Mesothelial cell of epicardium (in vitro differentiated cells): ENCODE measurements at regions not wholly inside any gene's neighbourhood (a gene's known extent, or its start where the extent isn't known, plus 50 kb on each side); places are given as distances from the start of the nearest gene placed in this dataset.

Experiments used
- DNase-seq, 2 experiments: peaks; one replicate each; pipeline ENCODE4 v3.0.0; 2021; ENCODE audit warnings: low spot score in 2 of 2; ENCODE audit not compliant: unreplicated experiment in 2 of 2
- H3K27ac Mint-ChIP-seq: 2 replicates; pipeline ENCODE4 v1.8.0; 2021; ENCODE audit warnings: mixed read lengths
- H3K27me3 Mint-ChIP-seq: 2 replicates; pipeline ENCODE4 v1.8.0; 2021; ENCODE audit warnings: low read depth, mixed read lengths
- H3K36me3 Mint-ChIP-seq: 2 replicates; pipeline ENCODE4 v1.8.0; 2021; ENCODE audit warnings: mixed read lengths
- H3K4me1 Mint-ChIP-seq: 2 replicates; pipeline ENCODE4 v1.8.0; 2021; ENCODE audit warnings: mixed read lengths
- H3K4me3 Mint-ChIP-seq: 2 replicates; pipeline ENCODE4 v1.8.0; 2021; ENCODE audit warnings: mild to moderate bottlenecking, moderate library complexity, mixed read lengths
- H3K9me3 Mint-ChIP-seq: 2 replicates; pipeline ENCODE4 v1.8.0; 2021; ENCODE audit warnings: mixed read lengths
- TF ChIP-seq, protein P1 (sequence below): fragments of 200-600 bp; sonication (generic); IDR thresholded peaks from one replicate; pipeline ENCODE4 v1.5.0; 2021; ENCODE audit warnings: antibody characterized with exemption; ENCODE audit not compliant: unreplicated experiment

DNA sequence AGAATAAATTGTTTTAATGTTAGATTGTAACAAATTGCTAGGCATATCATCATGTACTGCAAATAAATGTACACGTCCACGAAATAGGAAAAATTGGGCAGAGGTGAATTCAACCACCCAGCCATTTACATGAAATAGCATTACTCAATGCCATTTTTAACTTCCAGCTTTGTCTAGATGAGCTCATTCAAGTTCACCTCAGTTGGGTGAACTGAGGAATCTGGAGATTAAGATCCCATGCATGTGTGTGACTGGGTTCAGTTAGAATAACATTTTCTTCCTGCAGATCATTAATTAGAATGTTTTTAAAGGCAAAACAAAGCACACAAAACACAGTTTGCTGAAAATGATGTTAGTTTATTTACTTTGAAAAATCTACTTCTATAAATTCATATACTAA lies 767.8 kb upstream of the GOLIM4 start:
- no peak for DNase-seq
- H3K4me3 Mint-ChIP-seq, result no peak overlapping the region
- H3K36me3 Mint-ChIP-seq, result peaks cover 14% of the 10 kb centered on the region
- H3K4me1 Mint-ChIP-seq, result peaks cover 27% of the 10 kb centered on the region
- no peaks in the 10 kb centered on the region for H3K27me3 Mint-ChIP-seq
- TF ChIP-seq, protein P1, sequence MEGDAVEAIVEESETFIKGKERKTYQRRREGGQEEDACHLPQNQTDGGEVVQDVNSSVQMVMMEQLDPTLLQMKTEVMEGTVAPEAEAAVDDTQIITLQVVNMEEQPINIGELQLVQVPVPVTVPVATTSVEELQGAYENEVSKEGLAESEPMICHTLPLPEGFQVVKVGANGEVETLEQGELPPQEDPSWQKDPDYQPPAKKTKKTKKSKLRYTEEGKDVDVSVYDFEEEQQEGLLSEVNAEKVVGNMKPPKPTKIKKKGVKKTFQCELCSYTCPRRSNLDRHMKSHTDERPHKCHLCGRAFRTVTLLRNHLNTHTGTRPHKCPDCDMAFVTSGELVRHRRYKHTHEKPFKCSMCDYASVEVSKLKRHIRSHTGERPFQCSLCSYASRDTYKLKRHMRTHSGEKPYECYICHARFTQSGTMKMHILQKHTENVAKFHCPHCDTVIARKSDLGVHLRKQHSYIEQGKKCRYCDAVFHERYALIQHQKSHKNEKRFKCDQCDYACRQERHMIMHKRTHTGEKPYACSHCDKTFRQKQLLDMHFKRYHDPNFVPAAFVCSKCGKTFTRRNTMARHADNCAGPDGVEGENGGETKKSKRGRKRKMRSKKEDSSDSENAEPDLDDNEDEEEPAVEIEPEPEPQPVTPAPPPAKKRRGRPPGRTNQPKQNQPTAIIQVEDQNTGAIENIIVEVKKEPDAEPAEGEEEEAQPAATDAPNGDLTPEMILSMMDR, result no peak
- H3K27ac Mint-ChIP-seq, result no peak overlapping the region
- H3K9me3 Mint-ChIP-seq, result peaks cover 5% of the 10 kb centered on the region

DNA sequence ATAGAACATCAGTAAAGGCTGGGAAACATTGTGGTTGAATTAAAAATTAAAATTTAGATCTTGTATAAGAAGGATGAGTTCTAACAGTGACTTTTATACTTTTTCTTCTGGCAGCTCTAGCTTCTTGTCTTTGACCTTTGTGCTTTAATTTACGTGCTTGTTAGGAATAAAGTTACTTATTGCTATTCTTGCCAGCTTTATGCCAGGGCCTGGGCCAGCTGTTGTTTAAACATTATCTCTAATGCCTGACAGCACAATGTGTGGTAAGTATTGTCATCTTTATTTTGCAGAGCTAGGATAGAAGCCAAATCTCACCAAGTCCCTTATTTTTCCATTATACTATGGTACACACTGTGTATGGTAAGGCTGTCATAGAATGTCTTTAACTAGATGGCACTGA lies 766.7 kb upstream of the GOLIM4 start:
- Mint-ChIP-seq H3K27ac (no peak overlapping the region), H3K36me3 (peaks cover 22% of the 10 kb centered on the region), H3K9me3 (peaks cover 5% of the 10 kb centered on the region), H3K4me3 (no peak overlapping the region), H3K4me1 (peaks cover 22% of the 10 kb centered on the region), H3K27me3 (no peaks in the 10 kb centered on the region)
- DNase-seq, result no peak
- TF ChIP-seq, protein P1, result no peak

DNA sequence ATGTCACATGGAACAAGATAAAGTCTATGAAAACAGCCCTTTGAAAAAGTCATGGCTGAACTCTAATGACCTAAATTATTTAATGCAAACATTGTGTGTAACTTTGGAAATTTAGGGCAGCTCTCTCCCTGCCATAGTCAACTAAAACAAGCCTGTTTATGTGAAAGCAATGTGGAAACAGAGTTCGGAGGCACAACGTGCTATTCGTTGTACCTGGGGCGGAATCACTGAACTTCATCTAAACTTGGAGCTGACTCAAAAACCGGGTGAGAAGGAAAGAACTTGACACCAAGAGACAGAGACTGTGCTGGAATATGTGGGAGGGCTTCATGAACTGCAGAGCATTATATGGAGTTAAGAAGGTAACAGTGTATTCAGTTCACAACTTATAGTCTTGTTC lies 764.9 kb upstream of the GOLIM4 start:
- TF ChIP-seq, protein P1, result no peak
- Mint-ChIP-seq H3K36me3 (peaks cover 38% of the 10 kb centered on the region), H3K27me3 (no peaks in the 10 kb centered on the region), H3K4me3 (no peak overlapping the region), H3K4me1 (peaks cover 11% of the 10 kb centered on the region), H3K9me3 (peaks cover 19% of the 10 kb centered on the region), H3K27ac (no peak overlapping the region)
- DNase-seq, result no peak

DNA sequence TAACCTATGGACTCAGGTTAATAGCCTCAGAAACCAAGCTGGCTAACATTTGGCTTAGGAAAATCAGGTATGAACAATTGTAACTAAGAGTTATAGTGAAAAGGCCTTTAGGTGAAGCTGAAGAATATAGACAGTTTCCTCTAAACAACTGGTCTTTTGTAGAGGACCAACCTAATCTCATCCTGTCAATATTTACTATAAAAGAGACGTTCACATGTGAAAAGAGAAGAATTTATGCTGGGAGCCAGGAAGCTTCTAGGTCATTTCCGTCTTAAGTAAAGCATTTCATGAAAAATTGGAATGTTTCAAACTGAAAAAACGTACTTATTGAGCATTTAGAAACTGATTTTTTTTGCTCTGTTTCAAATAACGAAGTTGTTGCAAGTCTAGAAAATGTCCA lies 764.3 kb upstream of the GOLIM4 start:
- no peak overlapping the region for H3K27ac Mint-ChIP-seq
- H3K4me3 Mint-ChIP-seq, result no peak overlapping the region
- TF ChIP-seq, protein P1, result no peak
- peaks cover 22% of the 10 kb centered on the region for H3K9me3 Mint-ChIP-seq
- H3K27me3 Mint-ChIP-seq, result no peaks in the 10 kb centered on the region
- DNase-seq, result no peak
- peaks cover 11% of the 10 kb centered on the region for H3K4me1 Mint-ChIP-seq
- peaks cover 42% of the 10 kb centered on the region for H3K36me3 Mint-ChIP-seq

DNA sequence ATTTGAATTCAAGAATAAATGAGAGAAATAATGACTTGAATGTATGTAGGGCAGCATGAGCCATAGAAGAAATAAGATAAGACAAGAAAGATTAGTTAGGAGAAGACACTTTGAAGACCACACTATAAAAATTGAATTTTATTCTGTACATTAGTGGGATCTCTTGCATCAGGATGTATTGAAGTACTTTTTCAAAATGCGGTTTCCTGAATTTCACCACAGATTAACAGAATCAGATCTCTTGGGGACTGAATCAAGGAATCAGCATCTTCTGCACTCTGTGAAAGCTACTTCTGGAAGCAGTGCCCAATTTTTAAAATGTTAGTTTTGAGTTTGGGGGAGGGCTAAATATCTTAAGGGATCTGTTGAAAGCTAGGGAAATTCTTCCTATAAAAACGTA lies 763.9 kb upstream of the GOLIM4 start:
- no peaks in the 10 kb centered on the region for H3K27me3 Mint-ChIP-seq
- H3K36me3 Mint-ChIP-seq, result peaks cover 45% of the 10 kb centered on the region
- H3K27ac Mint-ChIP-seq, result no peak overlapping the region
- DNase-seq, result no peak
- no peak overlapping the region for H3K4me3 Mint-ChIP-seq
- peaks cover 25% of the 10 kb centered on the region for H3K9me3 Mint-ChIP-seq
- TF ChIP-seq, protein P1, result no peak
- peaks cover 9% of the 10 kb centered on the region for H3K4me1 Mint-ChIP-seq

DNA sequence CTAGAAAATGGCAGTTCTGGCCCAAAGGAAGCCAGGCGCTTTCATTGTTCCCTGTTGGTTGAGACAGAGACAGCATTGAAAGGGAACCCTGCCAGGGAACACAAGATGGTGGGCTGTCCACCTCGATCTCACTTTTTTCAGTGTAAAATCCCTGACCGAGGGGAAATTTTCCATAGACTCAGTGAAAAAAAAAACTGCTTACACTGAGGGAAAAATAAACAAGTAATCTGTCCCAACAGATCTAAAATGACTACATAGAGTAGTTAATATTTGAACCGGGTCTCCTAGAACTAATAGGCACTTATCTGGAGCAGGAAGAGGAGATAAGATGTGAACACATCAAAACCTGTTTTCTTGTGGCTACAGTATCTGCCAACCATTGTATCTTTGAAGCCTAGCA lies 763.4 kb upstream of the GOLIM4 start:
- Mint-ChIP-seq H3K27ac (no peak overlapping the region), H3K9me3 (peaks cover 28% of the 10 kb centered on the region), H3K4me1 (peaks cover 5% of the 10 kb centered on the region), H3K4me3 (no peak overlapping the region), H3K27me3 (no peaks in the 10 kb centered on the region), H3K36me3 (peaks cover 47% of the 10 kb centered on the region)
- no peak for DNase-seq
- TF ChIP-seq, protein P1, result no peak
